NCI-H82 treated with DMSO at 0.1 percent for 48 hours (cell line): ENCODE measurements at regions not wholly inside any gene's neighbourhood (a gene's known extent, or its start where the extent isn't known, plus 50 kb on each side); places are given as distances from the start of the nearest gene placed in this dataset.

Source experiments
- DNase-seq: peaks from one replicate; lab custom pipeline; 2025; ENCODE audit not compliant: unreplicated experiment; lab: John Stamatoyannopoulos, UW

- no peak for DNase-seq
Observed at GRCh38 chr6:147117580-147117979, 86.6 kb upstream of the STXBP5 start.

- DNase-seq: no peak
Observed at GRCh38 chr6:147119310-147119709, 84.9 kb upstream of the STXBP5 start.

GRCh38 chr6:147122823-147123222 lies 81.4 kb upstream of the STXBP5 start:
- DNase-seq: no peak

GRCh38 chr6:147126618-147127022 lies 77.6 kb upstream of the STXBP5 start:
- DNase-seq: no peak

GRCh38 chr6:147127587-147127986 lies 76.6 kb upstream of the STXBP5 start:
- no peak for DNase-seq

GRCh38 chr6:147128056-147128455 lies 76.2 kb upstream of the STXBP5 start:
- no peak for DNase-seq

DNA sequence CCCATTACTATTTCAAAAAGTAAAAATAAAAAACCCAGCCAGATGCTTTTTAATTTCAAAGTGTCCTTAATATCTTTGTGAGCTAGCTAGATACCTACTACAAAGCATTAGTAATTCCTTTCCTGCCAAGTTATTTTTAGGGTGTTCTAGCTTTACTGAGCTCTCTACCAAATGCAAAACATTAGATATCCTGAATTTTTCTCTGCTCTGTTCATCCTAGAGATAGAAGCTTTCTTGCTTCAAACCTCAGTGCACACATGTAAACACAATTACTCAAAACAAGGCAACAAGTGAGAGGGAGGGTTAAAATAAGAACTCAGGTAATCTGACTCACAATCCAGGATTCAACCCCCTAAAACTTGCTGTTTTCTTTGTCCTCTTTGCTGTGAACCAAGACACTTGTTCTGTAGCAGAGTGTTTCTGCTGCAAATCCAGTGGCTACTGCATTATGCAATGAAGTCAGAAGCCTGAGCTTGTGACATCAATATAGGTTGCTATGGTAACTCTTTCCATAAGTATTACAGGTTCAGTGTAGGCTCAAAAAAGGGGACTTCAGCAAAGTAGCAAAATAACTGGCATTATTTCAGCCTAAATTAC lies 72.6 kb upstream of the STXBP5 start:
- no peak for DNase-seq

- DNase-seq: no peak
Observed at GRCh38 chr6:147132889-147133288, 71.3 kb upstream of the STXBP5 start.

DNA sequence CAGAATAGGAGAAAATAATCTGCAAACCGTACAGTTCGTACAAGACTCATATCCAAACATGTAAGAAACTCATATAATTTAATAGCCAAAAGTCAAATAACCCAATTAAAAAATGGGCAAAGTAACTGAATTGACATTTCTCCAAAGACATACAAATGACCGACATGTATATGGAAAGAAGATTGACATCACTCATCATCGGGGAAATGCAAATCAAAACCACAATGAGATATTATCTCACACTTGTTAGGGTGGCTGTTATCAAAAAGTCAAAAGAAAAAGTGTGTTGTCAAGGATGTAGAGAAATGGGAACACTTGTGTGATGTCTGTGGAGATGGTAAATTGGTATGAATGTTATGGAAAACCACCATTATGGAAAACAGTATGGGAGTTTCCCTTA lies 70.5 kb upstream of the STXBP5 start:
- DNase-seq: no peak

DNA sequence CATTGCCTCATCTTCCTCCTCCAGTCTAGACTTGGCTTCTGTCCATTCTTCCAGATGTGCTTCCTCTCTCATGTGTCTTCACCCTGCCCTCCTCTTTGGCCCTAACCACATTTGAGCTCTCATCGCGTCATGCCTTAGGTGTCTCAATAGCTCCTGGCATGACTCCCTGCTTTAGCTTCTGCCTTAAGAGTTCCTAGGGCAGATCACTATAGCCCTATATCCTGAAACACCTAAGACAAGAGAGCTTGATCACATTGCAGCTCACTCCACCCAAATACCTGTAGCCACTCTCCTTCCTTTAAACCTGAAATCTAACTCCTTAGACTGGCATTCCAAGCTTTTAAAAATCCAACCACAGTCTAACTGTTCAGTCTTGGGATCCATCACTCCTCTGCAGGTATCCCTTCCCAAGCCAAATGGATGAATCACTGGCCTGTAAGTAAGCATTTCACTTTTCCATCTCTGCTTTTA lies 69.0 kb upstream of the STXBP5 start:
- DNase-seq: no peak

GRCh38 chr6:147136057-147136456 lies 68.2 kb upstream of the STXBP5 start:
- no peak for DNase-seq

- DNase-seq: no peak
Observed at GRCh38 chr6:147137986-147138385, 66.2 kb upstream of the STXBP5 start.

DNA sequence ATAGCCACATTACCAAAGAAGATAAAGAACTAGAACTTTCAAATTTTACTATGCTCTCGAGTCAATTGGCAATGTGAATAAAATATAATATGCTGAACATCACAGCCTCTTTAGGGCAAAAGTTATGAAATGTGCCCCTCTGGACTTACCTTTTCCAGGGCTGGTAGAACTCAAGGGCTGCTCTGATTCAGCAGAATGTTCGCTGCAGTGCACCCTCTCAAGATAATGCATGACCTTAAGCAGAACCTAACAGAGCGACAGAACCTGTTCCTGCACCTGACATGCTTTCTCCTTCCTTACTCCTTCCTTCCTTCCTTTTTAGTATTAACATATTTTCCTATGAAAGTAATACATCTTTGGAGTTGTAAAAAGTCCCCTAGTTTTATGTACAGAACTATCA lies 65.4 kb upstream of the STXBP5 start:
- no peak for DNase-seq

DNA sequence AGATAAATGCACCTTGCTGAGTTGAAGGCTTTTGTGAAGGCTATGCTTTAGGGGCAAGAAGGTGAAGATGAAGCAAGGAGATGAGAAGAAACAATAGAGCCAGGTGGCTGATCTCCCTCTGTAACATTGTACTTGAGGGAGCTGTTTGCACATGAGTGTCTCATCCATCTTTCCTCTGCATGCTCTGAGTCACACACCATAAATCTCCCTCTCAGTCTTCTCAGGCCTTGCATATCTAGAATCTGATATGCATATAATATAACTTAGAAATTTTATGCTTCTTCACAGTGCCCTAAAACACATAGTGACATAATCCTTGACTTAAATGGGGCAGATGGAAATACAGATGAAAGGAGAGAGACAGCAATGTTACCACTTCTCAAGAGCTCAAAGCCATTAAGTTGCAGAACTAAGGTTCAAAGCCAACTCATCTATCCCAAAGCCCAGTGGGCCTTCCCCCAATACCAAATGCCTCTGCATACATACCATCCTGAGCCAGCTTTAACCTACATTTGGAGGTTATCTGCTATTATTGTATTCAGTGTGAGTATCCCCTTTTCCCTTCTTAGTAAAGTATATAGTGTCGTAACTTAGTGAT lies 62.4 kb upstream of the STXBP5 start:
- DNase-seq: no peak

DNA sequence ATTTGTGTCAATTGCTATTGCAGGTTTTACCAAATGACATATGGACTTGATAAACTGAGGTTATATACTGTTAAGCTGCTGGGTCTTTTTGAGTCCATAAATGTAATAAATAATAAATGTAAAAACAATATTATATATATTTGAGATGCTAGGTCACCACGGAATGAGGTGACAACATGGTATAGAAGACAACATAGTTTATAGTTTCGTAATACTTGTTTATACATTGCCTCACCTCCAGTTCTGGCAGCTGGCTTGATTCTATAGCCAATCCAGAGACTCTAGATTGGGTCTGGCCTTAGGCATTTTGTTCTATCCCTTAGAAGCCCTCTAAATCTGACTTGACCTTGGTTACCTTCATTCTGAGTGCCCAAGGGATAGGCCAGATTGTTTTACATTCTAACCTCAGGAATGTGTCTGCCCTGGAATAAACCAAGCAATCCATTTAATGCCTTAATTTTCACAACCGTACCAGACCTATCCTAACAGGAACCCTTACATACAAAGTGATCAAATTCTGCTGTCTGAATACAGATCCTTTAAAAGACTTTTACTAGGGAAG lies 61.5 kb upstream of the STXBP5 start:
- no peak for DNase-seq

DNA sequence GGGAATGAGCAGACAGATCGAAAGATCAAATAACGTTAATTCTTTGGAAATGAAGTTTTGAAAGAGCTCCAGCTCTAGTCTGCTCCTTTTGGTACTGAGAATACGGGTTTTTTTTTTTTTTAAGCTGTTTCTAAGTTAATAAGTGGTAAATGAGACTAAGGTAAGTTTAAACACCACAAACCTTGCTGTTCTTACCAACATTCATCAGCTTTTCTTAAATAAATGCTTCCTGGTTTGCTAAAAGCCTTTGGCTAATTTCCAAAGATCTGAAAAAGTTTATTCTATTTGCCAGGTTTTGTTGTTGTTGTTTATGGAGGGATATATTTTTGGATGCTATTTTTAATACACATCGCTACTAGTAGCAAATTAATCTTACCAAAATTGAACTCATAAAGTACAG lies 55.1 kb upstream of the STXBP5 start:
- DNase-seq: no peak

GRCh38 chr6:147149826-147150225 lies 54.4 kb upstream of the STXBP5 start:
- no peak for DNase-seq

DNA sequence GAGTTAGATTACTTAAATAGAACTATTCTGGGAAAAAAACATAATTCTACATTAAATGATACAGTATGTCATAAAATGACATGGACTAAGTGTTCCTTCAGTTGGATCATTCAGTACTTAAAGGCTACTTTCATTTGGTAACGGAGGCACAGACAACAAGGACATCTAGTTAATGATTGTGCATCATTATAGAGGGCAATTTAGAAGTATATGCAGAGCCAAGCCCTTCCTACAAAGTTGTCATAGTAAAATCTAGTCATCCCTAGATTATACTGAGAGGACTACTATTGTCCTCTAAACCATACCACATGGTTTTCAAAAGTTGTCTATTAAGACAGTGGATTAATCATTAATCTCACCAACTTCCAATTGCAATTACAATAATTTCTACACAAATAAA lies 53.9 kb upstream of the STXBP5 start:
- no peak for DNase-seq
